Tibial artery (tissue), 4 donors: ENCODE measurements at regions not wholly inside any gene's neighbourhood (a gene's known extent, or its start where the extent isn't known, plus 50 kb on each side); places are given as distances from the start of the nearest gene placed in this dataset.
"Not testable (repeated sequence)": the region's sequence is repeated elsewhere in the genome, so short reads cannot be mapped to it uniquely, and the experiment has no call there.

ENCODE experiments used
- DNase-seq, 2 donors: peaks; one replicate each; pipeline ENCODE4 v3.0.0-alpha.2; 2019
- H3K27ac ChIP-seq, 2 donors: fragments of 200-600 bp; sonication (generic) in 1 of 2; 1 replicate in 1 of 2; 2 replicates in 1 of 2; pipeline ENCODE4 v1.5.1; 2018 to 2019; ENCODE audit warnings: mild to moderate bottlenecking in 1 of 2
- H3K27me3 ChIP-seq, 2 donors: fragments of 200-600 bp; sonication (generic) in 1 of 2; one replicate each; pipeline versions ENCODE4 v1.5.1 to v1.6.0; 2016 to 2019
- H3K36me3 ChIP-seq, 3 donors: fragments of 200-600 bp; sonication (generic) in 2 of 3; one replicate each; pipeline ENCODE4 v1.5.1; 2016 to 2019; ENCODE audit warnings: mild to moderate bottlenecking in 2 of 3
- H3K4me1 ChIP-seq, 4 donors: fragments of 200-600 bp; sonication (generic) in 2 of 4; 1 replicate in 3 of 4; 2 replicates in 1 of 4; pipeline ENCODE4 v1.5.1; 2016 to 2019
- H3K4me3 ChIP-seq, 2 donors: fragments of 200-600 bp; sonication (generic) in 1 of 2; 1 replicate in 1 of 2; 2 replicates in 1 of 2; pipeline ENCODE4 v1.5.1; 2018 to 2019; ENCODE audit warnings: mild to moderate bottlenecking in 2 of 2
- H3K9me3 ChIP-seq, 3 donors: fragments of 200-600 bp; sonication (generic) in 1 of 3; one replicate each; pipeline ENCODE4 v1.5.1; 2016 to 2019
- CTCF ChIP-seq, 2 experiments: fragments of 200-600 bp in 1 of 2; fragments of 450-650 bp in 1 of 2; IDR thresholded peaks; one replicate each; pipeline ENCODE4 v1.5.1; 2017 to 2019; ENCODE audit warnings: antibody characterized with exemption in 2 of 2, mild to moderate bottlenecking in 1 of 2, moderate library complexity in 1 of 2
- intact Hi-C: fragments of 100-400 bp; cut with DNase I; formaldehyde crosslinking; loops from one replicate; pipeline ENCODE4 v1.15.0; 2023; ENCODE audit warnings: low total_unique reads

DNA sequence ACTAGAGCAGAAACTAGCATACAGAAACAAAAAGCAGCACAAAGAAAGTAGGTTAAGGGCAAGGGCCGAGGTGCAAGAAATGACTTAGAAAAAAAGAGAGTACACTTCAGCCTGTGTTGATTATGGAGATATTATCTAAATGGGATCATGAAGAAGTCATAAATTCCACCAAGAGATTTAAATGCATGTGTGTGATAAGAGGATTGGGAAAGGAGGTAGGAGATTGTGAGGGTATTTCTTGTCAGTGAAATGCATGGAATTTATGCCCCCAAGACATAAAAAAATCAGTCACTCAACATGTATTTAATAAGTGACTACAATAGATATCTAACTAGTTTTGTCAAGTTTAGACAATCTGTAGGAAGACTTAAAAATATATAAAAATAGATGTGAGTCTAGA lies 976.2 kb upstream of the LRFN5 start:
- H3K36me3 ChIP-seq, result no peaks in the 10 kb centered on the region
- no peak overlapping the region for H3K27ac ChIP-seq
- intact Hi-C loops, result no loop called here
- H3K27me3 ChIP-seq, result no peaks in the 10 kb centered on the region
- DNase-seq, result no peak
- no peak for TF ChIP-seq CTCF (IDR thresholded peaks at IDR 0.05)
- no peak overlapping the region for H3K4me3 ChIP-seq
- H3K4me1 ChIP-seq, result no peaks in the 10 kb centered on the region
- H3K9me3 ChIP-seq, result no peaks in the 10 kb centered on the region

- DNase-seq, H3K36me3 ChIP-seq, intact Hi-C loops, H3K27ac ChIP-seq, H3K4me3 ChIP-seq, H3K9me3 ChIP-seq, H3K27me3 ChIP-seq, H3K4me1 ChIP-seq: not testable (repeated sequence)
These were observed 977.0 kb upstream of the LRFN5 start for GRCh38 chr14:40629551-40630137.

DNA sequence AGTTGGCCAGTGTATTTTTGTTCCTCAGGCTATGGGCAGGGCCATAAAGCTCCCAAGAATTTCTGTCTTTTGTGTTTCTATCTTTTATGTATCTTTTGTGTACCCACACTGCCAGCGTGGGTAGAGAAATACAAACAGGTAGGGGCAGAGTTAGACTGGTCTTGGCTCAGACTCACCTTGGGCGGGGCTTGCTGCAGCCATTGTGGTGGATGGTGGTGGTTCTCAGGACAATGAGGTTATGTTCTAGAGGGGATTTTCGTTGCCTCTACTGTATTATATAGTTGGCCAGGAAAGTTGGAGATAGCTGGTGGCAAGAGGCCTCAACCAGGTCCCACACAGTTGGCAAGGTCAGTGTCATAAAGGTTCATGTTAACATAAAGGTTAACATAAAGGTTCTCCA lies 977.5 kb upstream of the LRFN5 start:
- H3K27ac ChIP-seq, result no peak overlapping the region
- H3K4me1 ChIP-seq, result no peaks in the 10 kb centered on the region
- intact Hi-C loops, result no loop called here
- H3K4me3 ChIP-seq, result no peak overlapping the region
- H3K9me3 ChIP-seq, result no peaks in the 10 kb centered on the region
- no peaks in the 10 kb centered on the region for H3K36me3 ChIP-seq
- no peaks in the 10 kb centered on the region for H3K27me3 ChIP-seq
- TF ChIP-seq CTCF (IDR thresholded peaks at IDR 0.05), result no peak
- no peak for DNase-seq

GRCh38 chr14:40623643-40624042 lies 983.0 kb upstream of the LRFN5 start:
- Histone ChIP-seq H3K36me3 (no peaks in the 10 kb centered on the region), H3K27ac (no peak overlapping the region), H3K9me3 (no peaks in the 10 kb centered on the region), H3K4me3 (no peak overlapping the region), H3K27me3 (no peaks in the 10 kb centered on the region), H3K4me1 (no peaks in the 10 kb centered on the region)
- intact Hi-C loops, result no loop called here
- TF ChIP-seq CTCF (IDR thresholded peaks at IDR 0.05), result no peak
- DNase-seq, result no peak

DNA sequence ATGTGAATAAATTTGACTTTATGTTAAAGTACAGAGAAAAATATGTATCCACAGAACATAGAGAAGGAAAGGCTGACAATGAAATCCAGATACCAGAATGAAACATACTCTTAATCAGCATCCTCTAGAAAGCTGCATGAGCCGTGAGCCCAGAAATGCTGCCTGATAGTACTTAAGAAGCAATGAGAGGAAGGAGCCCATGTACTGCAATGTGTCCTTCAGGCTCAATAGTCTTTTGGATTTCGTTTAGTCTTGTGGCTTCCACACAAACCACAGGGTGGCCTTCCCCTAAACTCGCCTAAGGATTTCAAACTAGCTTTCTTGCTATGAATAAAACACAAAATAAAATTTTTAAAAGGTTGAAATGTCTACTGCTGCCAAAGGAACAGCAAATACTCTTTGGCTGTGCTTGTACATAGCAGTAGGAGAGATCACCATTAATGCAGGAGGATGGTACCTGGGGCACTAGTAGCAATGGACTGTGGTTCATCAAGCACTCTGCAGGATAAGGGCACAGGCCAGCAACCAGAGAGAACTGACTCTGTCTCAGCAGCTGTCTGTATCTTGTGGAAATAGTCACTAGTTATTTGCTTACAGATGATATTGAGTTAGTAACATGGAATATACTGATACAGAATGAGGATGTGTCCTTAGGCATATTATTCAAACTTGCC lies 988.3 kb upstream of the LRFN5 start:
- H3K4me1 ChIP-seq, result no peaks in the 10 kb centered on the region
- H3K27ac ChIP-seq, result no peak overlapping the region
- no peaks in the 10 kb centered on the region for H3K9me3 ChIP-seq
- no peak for DNase-seq
- TF ChIP-seq CTCF (IDR thresholded peaks at IDR 0.05), result no peak
- no peaks in the 10 kb centered on the region for H3K27me3 ChIP-seq
- intact Hi-C loops, result no loop called here
- no peaks in the 10 kb centered on the region for H3K36me3 ChIP-seq
- no peak overlapping the region for H3K4me3 ChIP-seq

- no peaks in the 10 kb centered on the region for H3K27me3 ChIP-seq
- H3K4me3 ChIP-seq, result no peak overlapping the region
- TF ChIP-seq CTCF (IDR thresholded peaks at IDR 0.05), result no peak
- intact Hi-C loops, result no loop called here
- DNase-seq, result no peak
- H3K4me1 ChIP-seq, result no peaks in the 10 kb centered on the region
- no peaks in the 10 kb centered on the region for H3K9me3 ChIP-seq
- no peaks in the 10 kb centered on the region for H3K36me3 ChIP-seq
- no peak overlapping the region for H3K27ac ChIP-seq
These were observed 990.1 kb upstream of the LRFN5 start for GRCh38 chr14:40616579-40616978.
